Peyer's patch (tissue), 4 donors: ENCODE measurements at regions not wholly inside any gene's neighbourhood (a gene's known extent, or its start where the extent isn't known, plus 50 kb on each side); places are given as distances from the start of the nearest gene placed in this dataset.

ENCODE experiments used
- DNase-seq, 3 donors: peaks; one replicate each; pipeline ENCODE4 v3.0.0-alpha.2; 2017 to 2019
- H3K27ac ChIP-seq, 4 donors: fragments of 200-600 bp; sonication (generic); one replicate each; pipeline ENCODE4 v1.5.1; 2016 to 2019
- H3K27me3 ChIP-seq, 2 donors: fragments of 200-600 bp; sonication (generic); one replicate each; pipeline ENCODE4 v1.5.1; 2019
- H3K36me3 ChIP-seq, 3 donors: fragments of 200-600 bp; sonication (generic); one replicate each; pipeline ENCODE4 v1.5.1; 2016 to 2019
- H3K4me1 ChIP-seq, 4 donors: fragments of 200-600 bp; sonication (generic); one replicate each; pipeline ENCODE4 v1.5.1; 2016 to 2019
- H3K4me3 ChIP-seq, 4 donors: fragments of 200-600 bp; sonication (generic); 1 replicate in 3 of 4; 2 replicates in 1 of 4; pipeline ENCODE4 v1.5.1; 2016 to 2019; ENCODE audit warnings: mild to moderate bottlenecking in 1 of 4
- H3K9me3 ChIP-seq, 4 donors: fragments of 200-600 bp; sonication (generic); one replicate each; pipeline ENCODE4 v1.5.1; 2016 to 2019; ENCODE audit warnings: mild to moderate bottlenecking in 1 of 4
- CTCF ChIP-seq, 6 experiments: fragments of 450-650 bp in 4 of 6; fragments of 200-600 bp in 2 of 6; sonication (generic) in 1 of 6; IDR thresholded peaks; one replicate each; pipeline ENCODE4 v1.5.1; 2017 to 2019; ENCODE audit warnings: antibody characterized with exemption in 6 of 6, mild to moderate bottlenecking in 3 of 6, moderate library complexity in 1 of 6
- POLR2A ChIP-seq, 2 donors: fragments of 450-650 bp; IDR thresholded peaks; one replicate each; pipeline ENCODE4 v1.5.1; 2017; ENCODE audit warnings: antibody characterized with exemption in 2 of 2, mild to moderate bottlenecking in 2 of 2, moderate library complexity in 2 of 2

GRCh38 chr12:75959060-75959459, 72.5 kb downstream of the PHLDA1 start:
- DNase-seq, result no peak
- no peaks in the 10 kb centered on the region for H3K27me3 ChIP-seq
- no peaks in the 10 kb centered on the region for H3K9me3 ChIP-seq
- H3K27ac ChIP-seq, result no peak overlapping the region
- H3K36me3 ChIP-seq, result no peaks in the 10 kb centered on the region
- no peak overlapping the region for H3K4me3 ChIP-seq
- TF ChIP-seq CTCF (IDR thresholded peaks at IDR 0.05), result no peak
- TF ChIP-seq POLR2A (IDR thresholded peaks at IDR 0.05), result no peak
- peaks cover 0 to 10% (median 0%) of the 10 kb centered on the region in 4 donors for H3K4me1 ChIP-seq

DNA sequence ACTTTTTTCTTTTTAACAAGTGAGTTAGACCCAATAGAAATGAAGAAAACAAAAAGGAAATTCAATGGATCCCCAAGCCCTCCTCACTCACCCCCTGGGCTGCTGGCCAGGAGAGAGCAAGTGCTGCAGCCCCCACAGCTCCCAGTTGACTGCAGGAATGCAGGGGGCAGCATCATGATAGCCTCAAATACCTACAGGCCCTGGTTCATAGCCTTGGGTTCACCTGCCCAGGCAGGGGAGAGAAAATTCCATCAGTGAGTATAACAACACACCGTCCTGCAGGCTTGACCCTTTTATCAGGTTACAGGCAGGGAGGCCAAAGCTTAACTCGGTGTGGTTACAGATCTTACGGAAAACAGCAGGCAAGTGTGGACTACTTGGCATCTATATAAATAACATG, 76.3 kb downstream of the PHLDA1 start:
- Histone ChIP-seq H3K4me1 (peaks cover 0 to 29% (median 0%) of the 10 kb centered on the region in 4 donors), H3K27me3 (no peaks in the 10 kb centered on the region), H3K9me3 (no peaks in the 10 kb centered on the region), H3K4me3 (no peak overlapping the region), H3K27ac (no peak overlapping the region), H3K36me3 (no peaks in the 10 kb centered on the region)
- no peak for DNase-seq
- TF ChIP-seq CTCF (IDR thresholded peaks at IDR 0.05) (no peak), POLR2A (IDR thresholded peaks at IDR 0.05) (no peak)

DNA sequence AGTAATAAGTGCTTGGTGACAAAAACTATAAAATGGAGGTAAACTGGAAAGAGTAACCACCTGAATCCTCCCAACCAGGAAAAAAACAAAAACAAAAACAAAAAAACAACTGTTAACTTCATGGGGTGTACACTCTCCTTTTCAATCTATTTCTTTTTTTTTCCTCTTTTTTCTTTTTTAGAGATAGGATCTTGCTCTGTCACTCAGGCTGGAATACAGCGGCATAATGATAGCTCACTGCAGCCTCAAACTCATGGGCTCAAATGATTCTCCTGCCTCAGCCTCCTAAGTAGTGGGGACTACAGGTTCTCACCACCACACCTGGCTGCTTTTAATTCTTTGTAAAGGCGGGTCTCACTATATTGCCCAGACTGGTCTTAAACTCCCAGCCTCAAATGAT, 76.8 kb downstream of the PHLDA1 start:
- H3K27ac ChIP-seq, result no peak overlapping the region
- no peaks in the 10 kb centered on the region for H3K27me3 ChIP-seq
- H3K4me3 ChIP-seq, result no peak overlapping the region
- no peaks in the 10 kb centered on the region for H3K9me3 ChIP-seq
- TF ChIP-seq CTCF (IDR thresholded peaks at IDR 0.05) (no peak), POLR2A (IDR thresholded peaks at IDR 0.05) (no peak)
- H3K4me1 ChIP-seq, result peaks cover 0 to 28% (median 0%) of the 10 kb centered on the region in 4 donors
- DNase-seq, result no peak
- H3K36me3 ChIP-seq, result no peaks in the 10 kb centered on the region

DNA sequence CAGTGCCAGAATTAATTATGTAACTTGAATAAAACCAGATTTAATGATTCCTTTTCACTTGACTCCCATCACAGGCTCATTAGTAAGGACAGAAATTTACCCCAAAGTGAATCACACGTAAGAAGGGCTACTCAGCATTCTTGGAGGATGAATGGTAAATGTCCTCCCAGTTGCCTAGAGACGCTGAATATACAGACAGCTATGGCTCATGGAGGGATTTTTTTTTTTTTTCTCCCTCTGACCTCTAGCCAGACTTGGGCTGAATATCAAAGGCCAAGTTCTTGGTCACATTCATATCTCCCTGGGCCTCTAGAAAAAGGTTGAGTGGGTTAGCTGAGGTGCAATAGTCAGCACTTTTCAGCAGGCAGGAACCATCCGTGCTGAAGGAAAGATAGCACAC, 77.5 kb downstream of the PHLDA1 start:
- Histone ChIP-seq H3K27ac (peak overlapping the region in 1 of 4 donors; percentile 62), H3K4me1 (peaks cover 0 to 21% (median 0%) of the 10 kb centered on the region in 4 donors), H3K36me3 (no peaks in the 10 kb centered on the region), H3K9me3 (no peaks in the 10 kb centered on the region), H3K27me3 (no peaks in the 10 kb centered on the region), H3K4me3 (no peak overlapping the region)
- no peak for DNase-seq
- no peak for TF ChIP-seq POLR2A (IDR thresholded peaks at IDR 0.05)
- TF ChIP-seq CTCF (IDR thresholded peaks at IDR 0.05), result no peak

DNA sequence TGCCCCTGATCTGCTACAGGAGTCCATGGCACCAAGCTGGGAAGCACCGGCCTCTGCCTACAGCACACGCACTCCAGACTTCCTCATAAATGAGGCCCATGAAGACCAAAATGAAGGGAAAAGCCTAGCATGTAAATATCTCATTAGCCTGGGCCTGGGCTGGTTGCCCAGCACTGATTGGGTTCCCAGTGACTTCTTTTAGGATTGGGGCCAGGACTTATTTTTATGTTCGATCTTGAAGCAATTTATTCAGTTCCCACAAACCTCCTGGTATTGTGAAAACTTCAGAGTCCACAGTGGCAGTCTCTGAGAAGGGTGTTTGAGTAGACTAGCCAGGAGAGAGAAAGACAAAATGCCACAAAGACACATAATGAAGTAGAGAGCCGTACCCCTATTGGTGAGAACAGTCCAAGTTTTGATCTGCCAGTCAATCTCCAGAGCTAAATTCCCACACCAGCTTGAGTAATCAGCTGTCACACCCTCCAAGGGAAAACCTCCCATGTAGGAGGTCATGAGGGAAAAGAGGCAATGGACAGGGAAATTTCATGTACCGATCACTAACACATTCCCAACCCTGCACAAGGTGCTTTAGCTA, 78.2 kb downstream of the PHLDA1 start:
- H3K9me3 ChIP-seq, result no peaks in the 10 kb centered on the region
- no peaks in the 10 kb centered on the region for H3K36me3 ChIP-seq
- no peak for TF ChIP-seq POLR2A (IDR thresholded peaks at IDR 0.05)
- TF ChIP-seq CTCF (IDR thresholded peaks at IDR 0.05), result no peak
- no peak for DNase-seq
- peaks cover 0 to 19% (median 0%) of the 10 kb centered on the region in 4 donors for H3K4me1 ChIP-seq
- peak overlapping the region in 3 of 4 donors; percentile 2 to 62 (median 6) for H3K27ac ChIP-seq
- no peaks in the 10 kb centered on the region for H3K27me3 ChIP-seq
- H3K4me3 ChIP-seq, result no peak overlapping the region
